Endothelial cell of umbilical vein (primary cell): ENCODE measurements at regions not wholly inside any gene's neighbourhood (a gene's known extent, or its start where the extent isn't known, plus 50 kb on each side); places are given as distances from the start of the nearest gene placed in this dataset. TPM values are rescaled to one million over a fixed set of nuclear protein-coding genes. Genes with fewer than 3 reads are reported as not detected.

ENCODE experiments used
- small RNA-seq: library from RNA; depleted of rRNA; stranded (forward); fragments of <200 nt; gene quantifications from one replicate; pipeline ENCODE3, GENCODE V24; 2012; ENCODE audit warnings: low replicate concordance, low read depth; ENCODE audit not compliant: insufficient read depth, insufficient read length

Small RNAs in the stretch of these regions (small RNA-seq; reads per million reads assigned to genes)
- gene AP000770.2 (not detected), gene RF01210 (not detected), gene RPL12P46 (not detected)
